ENCODE measurements at regions not wholly inside any gene's neighbourhood (a gene's known extent, or its start where the extent isn't known, plus 50 kb on each side); places are given as distances from the start of the nearest gene placed in this dataset.

DNA sequence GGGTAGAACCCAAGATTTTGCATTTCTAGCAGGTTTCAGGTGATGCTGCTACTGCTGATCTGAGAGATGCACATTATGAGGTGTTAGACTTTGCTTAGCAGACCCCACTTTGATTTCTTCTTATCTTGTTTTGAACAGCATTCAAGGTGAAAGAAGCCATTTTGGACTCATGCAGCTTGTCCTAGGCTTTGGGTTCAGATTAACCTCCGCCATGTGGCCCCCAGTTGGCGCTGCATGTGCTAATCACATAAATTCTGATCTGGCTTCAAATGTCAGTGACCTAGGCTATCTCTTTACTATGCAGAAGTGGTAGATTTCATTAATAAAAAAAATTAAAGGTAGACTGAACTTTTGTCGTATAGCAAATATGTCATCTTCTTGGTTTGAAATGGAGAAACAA, 89.8 kb upstream of the DYRK2 start:
- TF ChIP-seq CTCF (conservative IDR thresholded peaks at IDR 0.05) (no peak), EZH2 (IDR thresholded peaks at IDR 0.05; ENCODE audit: low read depth) (no peak)
